Left lung (tissue), 4 donors: ENCODE measurements at regions not wholly inside any gene's neighbourhood (a gene's known extent, or its start where the extent isn't known, plus 50 kb on each side); places are given as distances from the start of the nearest gene placed in this dataset.

ENCODE experiments used
- ATAC-seq: fragments of 200-7000 bp; cut with Tn5 transposase; one replicate; pipeline ENCODE4 v1.9.1; 2020; ENCODE audit warnings: moderate library complexity
- DNase-seq, 4 donors: peaks; one replicate each; pipeline ENCODE4 v3.0.0-alpha.2; 2013 to 2020
- H3K27ac ChIP-seq, 2 donors: fragments of 200-600 bp; sonication (generic) in 1 of 2; one replicate each; pipeline versions ENCODE4 v1.5.0 to v1.8.0; 2020 to 2021
- H3K27me3 ChIP-seq, 2 donors: fragments of 200-600 bp; sonication (generic) in 1 of 2; one replicate each; pipeline versions ENCODE4 v1.5.0 to v1.8.0; 2020 to 2021
- H3K36me3 ChIP-seq, 2 donors: fragments of 200-600 bp; sonication (generic) in 1 of 2; one replicate each; pipeline versions ENCODE4 v1.5.0 to v1.8.0; 2020 to 2021
- H3K4me1 ChIP-seq, 2 donors: fragments of 200-600 bp; one replicate each; pipeline ENCODE4 v1.8.0; 2021
- H3K4me3 ChIP-seq, 2 donors: fragments of 200-600 bp; sonication (generic) in 1 of 2; one replicate each; pipeline versions ENCODE4 v1.5.0 to v1.8.0; 2020 to 2021; ENCODE audit warnings: mild to moderate bottlenecking in 1 of 2
- H3K9me3 ChIP-seq, 2 donors: fragments of 200-600 bp; sonication (generic) in 1 of 2; one replicate each; pipeline versions ENCODE4 v1.5.0 to v1.8.0; 2020 to 2021
- intact Hi-C, 2 donors: fragments of 100-400 bp; cut with DNase I; formaldehyde crosslinking; loops; one replicate each; pipeline versions ENCODE4 v1.11.2 to v1.14.2; 2022
- TF ChIP-seq, protein P1 (sequence below), 2 donors: fragments of 200-600 bp; sonication (generic) in 1 of 2; IDR thresholded peaks; one replicate each; pipeline versions ENCODE4 v1.5.0 to v1.8.0; 2021; ENCODE audit warnings: antibody characterized with exemption in 2 of 2
- donor health status: DM: no; HTN: yes; CAD: no.
- donor health status: DM: no; HTN: no; CAD: no.

DNA sequence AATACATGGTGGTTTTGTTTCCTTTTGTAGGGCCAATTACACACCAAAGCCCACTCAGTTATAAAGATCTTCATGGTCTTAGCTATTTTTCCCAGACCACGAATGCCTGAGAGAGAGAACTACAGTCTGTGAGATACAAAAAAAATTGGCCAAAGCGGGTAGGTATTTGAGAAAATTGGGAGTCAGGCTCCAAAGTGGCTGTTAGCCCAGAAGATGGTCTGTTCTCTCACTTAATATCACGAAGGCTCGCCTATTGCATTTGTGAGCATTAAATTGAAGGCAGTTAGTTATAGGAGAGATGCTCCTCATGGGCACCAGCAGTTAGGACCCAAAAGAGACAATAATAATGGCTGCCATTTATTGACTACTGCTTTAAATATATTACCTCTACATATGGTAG, 342.7 kb downstream of the PLPP3 start:
- intact Hi-C loops, result no loop called here
- no peak overlapping the region for H3K27ac ChIP-seq
- no peak for ATAC-seq
- TF ChIP-seq, protein P1, sequence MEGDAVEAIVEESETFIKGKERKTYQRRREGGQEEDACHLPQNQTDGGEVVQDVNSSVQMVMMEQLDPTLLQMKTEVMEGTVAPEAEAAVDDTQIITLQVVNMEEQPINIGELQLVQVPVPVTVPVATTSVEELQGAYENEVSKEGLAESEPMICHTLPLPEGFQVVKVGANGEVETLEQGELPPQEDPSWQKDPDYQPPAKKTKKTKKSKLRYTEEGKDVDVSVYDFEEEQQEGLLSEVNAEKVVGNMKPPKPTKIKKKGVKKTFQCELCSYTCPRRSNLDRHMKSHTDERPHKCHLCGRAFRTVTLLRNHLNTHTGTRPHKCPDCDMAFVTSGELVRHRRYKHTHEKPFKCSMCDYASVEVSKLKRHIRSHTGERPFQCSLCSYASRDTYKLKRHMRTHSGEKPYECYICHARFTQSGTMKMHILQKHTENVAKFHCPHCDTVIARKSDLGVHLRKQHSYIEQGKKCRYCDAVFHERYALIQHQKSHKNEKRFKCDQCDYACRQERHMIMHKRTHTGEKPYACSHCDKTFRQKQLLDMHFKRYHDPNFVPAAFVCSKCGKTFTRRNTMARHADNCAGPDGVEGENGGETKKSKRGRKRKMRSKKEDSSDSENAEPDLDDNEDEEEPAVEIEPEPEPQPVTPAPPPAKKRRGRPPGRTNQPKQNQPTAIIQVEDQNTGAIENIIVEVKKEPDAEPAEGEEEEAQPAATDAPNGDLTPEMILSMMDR (IDR thresholded peaks at IDR 0.05), result no peak
- no peaks in the 10 kb centered on the region for H3K36me3 ChIP-seq
- H3K27me3 ChIP-seq, result no peaks in the 10 kb centered on the region
- peaks cover 0 to 8% of the 10 kb centered on the region in 2 donors for H3K9me3 ChIP-seq
- no peak for DNase-seq
- H3K4me3 ChIP-seq, result no peak overlapping the region
- no peaks in the 10 kb centered on the region for H3K4me1 ChIP-seq

DNA sequence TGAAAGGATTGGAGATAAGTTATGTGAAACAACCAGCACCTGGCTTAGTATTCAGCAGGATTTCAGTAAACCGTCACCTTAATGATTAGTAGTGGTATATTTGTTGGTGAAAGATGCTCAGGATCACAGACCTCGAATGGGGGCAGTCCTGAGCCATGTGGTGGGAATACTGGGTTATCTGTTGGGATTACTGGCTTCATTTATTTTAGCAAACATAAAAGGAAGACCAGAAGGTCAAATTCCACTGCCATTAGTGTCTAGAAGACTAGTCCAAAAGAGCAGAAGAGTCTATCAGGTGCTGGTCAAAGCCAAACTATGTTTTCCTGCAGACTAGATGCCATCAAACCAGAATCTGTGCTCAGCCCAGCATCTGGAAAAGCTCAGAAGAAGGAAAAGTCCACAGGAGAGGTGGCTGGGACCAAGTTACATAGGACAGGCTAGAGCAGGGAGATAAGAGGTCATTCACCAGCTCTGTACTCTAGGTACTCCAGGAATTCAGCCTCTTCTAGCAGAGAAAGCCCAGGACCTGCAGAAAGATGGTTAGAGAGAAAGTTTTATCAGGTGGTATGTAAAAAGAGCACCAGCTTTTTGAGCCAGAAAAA, 343.4 kb downstream of the PLPP3 start:
- H3K27ac ChIP-seq, result no peak overlapping the region
- no peak overlapping the region for H3K4me3 ChIP-seq
- DNase-seq (no peak), ATAC-seq (no peak)
- no peaks in the 10 kb centered on the region for H3K4me1 ChIP-seq
- intact Hi-C loops, result no loop called here
- TF ChIP-seq, protein P1 (IDR thresholded peaks at IDR 0.05), result no peak
- H3K27me3 ChIP-seq, result no peaks in the 10 kb centered on the region
- H3K36me3 ChIP-seq, result no peaks in the 10 kb centered on the region
- peaks cover 0 to 2% of the 10 kb centered on the region in 2 donors for H3K9me3 ChIP-seq

DNA sequence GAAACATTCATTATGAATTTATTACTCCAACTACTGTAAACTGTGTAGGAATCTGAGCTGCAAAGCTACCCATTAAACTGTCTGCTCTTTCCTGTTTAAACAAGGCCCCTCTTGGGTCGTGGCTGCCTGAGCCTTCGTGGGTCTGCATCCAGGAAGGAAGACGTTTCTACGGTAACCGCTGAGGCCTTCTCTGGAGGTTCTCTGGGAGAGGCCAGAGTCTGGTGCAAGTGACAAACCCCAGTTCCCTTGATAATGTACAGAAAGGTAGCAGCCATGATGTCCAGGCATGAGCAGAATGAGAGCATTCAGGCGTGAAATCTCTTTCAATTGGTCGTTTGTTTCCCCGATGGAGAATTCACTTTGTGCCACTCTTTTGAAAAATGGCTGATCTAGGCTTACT, 350.2 kb downstream of the PLPP3 start:
- Histone ChIP-seq H3K36me3 (no peaks in the 10 kb centered on the region), H3K27me3 (no peaks in the 10 kb centered on the region), H3K27ac (no peak overlapping the region), H3K9me3 (no peaks in the 10 kb centered on the region), H3K4me3 (no peak overlapping the region), H3K4me1 (no peaks in the 10 kb centered on the region)
- DNase-seq (peak in 1 of 4 donors; percentile 13), ATAC-seq (no peak)
- intact Hi-C loops, result no loop called here
- TF ChIP-seq, protein P1 (IDR thresholded peaks at IDR 0.05), result no peak

DNA sequence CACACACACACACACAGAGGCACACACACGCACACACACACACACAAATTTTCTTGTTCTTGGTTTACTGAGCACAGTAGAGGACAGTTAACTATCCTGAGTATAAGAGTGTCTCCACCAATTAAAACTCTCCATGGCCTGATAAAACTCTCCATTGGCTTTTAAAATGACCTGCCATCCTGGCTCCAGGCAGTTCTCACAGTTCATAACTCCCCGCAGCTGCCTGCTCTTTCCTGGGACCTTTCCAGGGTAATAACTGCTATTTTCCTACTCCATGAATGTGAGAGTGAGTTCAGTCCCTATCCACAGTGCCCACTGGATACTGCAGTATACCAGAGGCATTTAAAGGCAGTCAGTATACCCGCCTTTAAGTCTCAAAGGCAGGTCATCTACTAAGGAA, 351.5 kb downstream of the PLPP3 start:
- intact Hi-C loops, result no loop called here

DNA sequence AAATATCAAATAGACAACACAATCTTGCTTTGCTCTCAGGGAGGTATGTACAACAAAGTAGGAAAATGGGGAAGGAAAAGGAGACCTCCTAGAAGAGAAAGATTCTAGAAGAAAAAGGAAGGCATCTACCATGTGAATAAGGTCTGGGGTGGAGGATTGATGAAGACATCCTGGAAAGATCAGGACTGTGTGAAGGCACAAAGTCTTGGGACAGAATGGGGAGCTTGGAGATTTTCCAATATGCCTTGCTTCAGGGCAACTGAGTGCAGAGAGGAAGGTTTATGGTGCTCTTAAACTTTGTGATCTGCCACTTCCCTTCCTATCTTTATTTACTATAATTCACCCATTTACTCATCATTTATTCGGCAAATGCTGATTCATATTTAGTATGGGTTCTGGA, 352.0 kb downstream of the PLPP3 start:
- no peaks in the 10 kb centered on the region for H3K4me1 ChIP-seq
- no peak overlapping the region for H3K27ac ChIP-seq
- H3K27me3 ChIP-seq, result no peaks in the 10 kb centered on the region
- no peak overlapping the region for H3K4me3 ChIP-seq
- TF ChIP-seq, protein P1 (IDR thresholded peaks at IDR 0.05), result no peak
- H3K36me3 ChIP-seq, result no peaks in the 10 kb centered on the region
- H3K9me3 ChIP-seq, result no peaks in the 10 kb centered on the region
- DNase-seq (no peak), ATAC-seq (no peak)
- intact Hi-C loops, result no loop called here

More for the DNA sequence above, 351.5 kb downstream of the PLPP3 start:
- TF ChIP-seq, protein P1 (IDR thresholded peaks at IDR 0.05), result no peak
- no peaks in the 10 kb centered on the region for H3K36me3 ChIP-seq
- H3K27ac ChIP-seq, result no peak overlapping the region
- no peaks in the 10 kb centered on the region for H3K27me3 ChIP-seq
- no peaks in the 10 kb centered on the region for H3K9me3 ChIP-seq
- H3K4me1 ChIP-seq, result no peaks in the 10 kb centered on the region
- peak in 2 of 4 donors; percentile 17 to 54 for DNase-seq
- ATAC-seq, result no peak
- H3K4me3 ChIP-seq, result no peak overlapping the region
